NCI-H345 (cell line): ENCODE measurements at regions not wholly inside any gene's neighbourhood (a gene's known extent, or its start where the extent isn't known, plus 50 kb on each side); places are given as distances from the start of the nearest gene placed in this dataset.
"Not testable (repeated sequence)": the region's sequence is repeated elsewhere in the genome, so short reads cannot be mapped to it uniquely, and the experiment has no call there.

ENCODE experiments used
- DNase-seq: peaks from one replicate; lab custom pipeline; 2025; lab: John Stamatoyannopoulos, UW

DNA sequence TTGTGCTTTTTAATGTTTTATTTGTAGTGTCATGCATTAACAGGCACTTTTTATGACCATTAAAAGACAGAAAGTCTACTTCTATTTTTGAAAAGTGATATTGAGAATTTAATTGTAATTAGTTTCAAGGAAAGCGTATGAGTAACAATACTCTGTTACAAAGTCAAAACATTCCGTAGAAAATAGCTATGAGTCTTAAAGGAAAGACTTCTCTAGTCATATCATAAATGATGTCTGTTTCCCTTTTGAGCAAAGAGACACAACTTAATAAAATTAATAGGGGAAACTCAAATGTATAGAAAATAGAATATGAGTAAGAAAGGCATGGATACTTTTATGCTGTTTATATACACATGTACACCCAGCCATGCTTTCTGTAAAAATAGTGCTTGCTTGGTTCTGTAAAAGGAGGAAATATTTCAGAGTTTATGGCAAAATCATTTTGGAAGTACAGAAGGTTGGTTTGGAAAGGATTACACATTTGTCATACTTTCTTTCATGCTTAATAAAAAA lies 107.8 kb upstream of the AHI1 start:
- no peak for DNase-seq

DNA sequence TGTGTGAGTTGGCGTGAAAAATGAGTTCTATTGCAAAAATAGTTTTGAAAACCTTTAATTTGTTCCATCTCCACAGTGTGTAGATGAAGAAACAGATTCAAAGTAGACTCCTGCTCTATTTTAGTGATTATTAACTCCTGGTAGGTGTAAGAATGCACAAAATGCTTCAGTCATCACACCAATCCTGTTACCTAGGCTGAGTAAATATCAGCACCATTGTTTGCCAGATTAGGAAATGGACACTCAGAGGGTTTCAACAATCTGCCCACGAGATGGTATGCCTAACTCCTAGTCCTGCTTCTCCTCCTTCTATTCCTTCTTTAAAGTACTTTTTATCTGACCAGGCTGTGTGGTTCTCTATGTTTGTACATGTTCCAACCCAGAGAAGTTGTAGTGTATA lies 108.9 kb upstream of the AHI1 start:
- DNase-seq: no peak

DNA sequence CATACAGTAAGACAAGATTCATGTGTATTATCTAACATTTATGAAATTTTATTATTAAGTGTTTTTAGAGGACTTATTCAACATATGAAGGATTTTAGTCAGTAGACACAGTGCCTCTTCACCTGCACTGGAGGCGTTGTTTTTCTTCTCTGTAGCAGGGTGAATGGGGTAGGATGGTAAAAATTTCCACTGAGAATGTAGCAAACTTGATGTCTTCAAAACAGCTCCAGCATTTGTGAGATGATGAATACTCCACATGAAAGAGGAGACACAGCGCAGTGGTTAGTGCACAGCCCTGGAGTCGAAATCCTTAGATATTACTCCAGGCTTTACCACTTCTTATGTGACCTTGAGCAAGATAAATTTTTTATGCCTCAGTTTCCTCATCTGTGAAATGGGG lies 110.5 kb upstream of the AHI1 start:
- DNase-seq: no peak

DNA sequence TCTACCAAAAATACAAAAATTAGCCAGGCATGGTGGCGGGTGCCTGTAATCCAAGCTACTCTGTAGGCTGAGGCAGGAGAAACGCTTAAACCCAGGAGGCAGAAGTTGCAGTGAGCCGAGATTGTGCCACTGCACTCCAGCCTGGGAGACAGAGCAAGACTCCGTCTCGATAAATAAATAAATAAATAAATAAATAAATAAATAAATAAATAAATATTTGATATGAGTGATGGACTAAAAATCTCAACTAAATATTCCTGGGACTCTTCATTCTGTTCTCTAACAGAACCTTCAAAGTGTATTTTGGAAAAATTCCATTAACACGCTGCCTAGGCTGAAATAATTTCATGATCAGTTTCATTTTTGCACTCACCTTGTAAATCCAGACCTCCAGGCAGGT lies 112.7 kb upstream of the AHI1 start:
- DNase-seq: not testable (repeated sequence)

DNA sequence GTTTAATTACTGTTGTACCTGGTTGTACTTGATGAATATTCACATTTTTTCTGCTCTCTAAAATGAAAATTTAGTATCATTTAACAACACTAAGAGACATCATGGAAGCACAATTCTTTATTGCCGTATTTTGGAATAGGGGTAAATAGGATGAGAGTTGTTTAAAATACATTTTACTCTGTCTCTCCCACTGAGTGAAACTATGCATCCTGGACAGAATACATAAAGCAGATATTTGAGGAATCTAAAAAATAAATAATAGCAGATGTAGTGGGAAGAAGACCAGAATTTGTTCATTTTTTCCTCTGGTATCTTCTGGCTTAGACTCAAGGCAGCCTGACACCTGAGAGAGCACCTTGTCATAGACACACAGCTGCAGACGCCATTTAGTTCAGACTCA lies 119.1 kb upstream of the AHI1 start:
- no peak for DNase-seq

DNA sequence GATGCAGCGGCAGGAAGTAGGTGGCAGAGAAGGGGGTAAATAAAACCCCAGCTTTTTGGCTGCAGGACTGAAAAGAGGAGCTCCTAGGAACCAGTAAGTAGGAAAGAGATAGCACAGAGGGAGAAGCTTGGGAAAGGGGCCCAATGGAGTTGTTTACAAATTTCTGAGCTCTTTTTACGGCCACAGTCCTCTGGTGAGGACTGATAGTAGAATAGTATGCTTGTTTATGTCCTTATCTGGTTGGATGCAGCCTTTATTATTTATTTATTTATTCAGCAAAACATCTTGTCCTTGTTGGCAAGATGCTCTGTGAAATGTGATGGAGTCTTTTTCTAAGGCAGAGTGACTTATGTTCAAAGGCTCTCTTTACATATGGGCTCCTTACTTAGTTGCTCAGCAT lies 119.7 kb upstream of the AHI1 start:
- no peak for DNase-seq

DNA sequence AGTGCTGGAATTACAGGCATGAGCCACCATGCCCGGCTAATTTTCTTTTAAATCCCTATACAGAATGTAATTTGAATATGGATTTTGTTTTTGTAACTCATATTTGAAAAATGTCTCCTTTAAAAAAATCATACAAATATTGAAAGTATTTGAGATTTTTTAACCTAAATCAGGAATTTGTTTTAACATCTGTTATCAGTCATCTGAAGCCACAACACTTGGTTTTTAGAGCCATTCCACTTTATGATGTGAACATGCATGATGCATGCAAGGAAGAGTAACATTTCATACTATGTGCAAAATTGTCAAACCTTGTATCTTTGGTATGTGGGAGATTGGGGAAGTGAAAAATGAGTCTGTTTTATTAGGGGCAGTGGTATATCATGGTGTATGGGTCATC lies 124.5 kb upstream of the AHI1 start:
- DNase-seq: no peak

DNA sequence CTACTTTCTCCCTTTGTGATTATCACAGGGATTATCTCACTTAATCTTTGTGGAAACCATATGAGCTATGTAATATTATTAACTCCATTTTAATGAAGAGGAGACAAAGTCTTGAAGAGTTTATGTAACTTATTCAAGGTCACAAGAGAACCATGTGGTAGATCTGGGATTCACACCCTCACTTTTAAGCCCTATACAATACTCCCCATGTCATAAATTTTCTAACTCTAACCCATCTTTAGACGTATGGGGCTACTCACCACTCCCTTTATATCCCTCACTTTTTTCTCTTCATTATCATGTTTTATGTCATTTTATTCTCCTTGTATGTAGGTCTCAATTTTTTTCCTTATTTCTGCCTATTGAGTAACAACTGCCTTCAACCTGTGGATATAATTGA lies 126.4 kb upstream of the AHI1 start:
- DNase-seq: no peak

DNA sequence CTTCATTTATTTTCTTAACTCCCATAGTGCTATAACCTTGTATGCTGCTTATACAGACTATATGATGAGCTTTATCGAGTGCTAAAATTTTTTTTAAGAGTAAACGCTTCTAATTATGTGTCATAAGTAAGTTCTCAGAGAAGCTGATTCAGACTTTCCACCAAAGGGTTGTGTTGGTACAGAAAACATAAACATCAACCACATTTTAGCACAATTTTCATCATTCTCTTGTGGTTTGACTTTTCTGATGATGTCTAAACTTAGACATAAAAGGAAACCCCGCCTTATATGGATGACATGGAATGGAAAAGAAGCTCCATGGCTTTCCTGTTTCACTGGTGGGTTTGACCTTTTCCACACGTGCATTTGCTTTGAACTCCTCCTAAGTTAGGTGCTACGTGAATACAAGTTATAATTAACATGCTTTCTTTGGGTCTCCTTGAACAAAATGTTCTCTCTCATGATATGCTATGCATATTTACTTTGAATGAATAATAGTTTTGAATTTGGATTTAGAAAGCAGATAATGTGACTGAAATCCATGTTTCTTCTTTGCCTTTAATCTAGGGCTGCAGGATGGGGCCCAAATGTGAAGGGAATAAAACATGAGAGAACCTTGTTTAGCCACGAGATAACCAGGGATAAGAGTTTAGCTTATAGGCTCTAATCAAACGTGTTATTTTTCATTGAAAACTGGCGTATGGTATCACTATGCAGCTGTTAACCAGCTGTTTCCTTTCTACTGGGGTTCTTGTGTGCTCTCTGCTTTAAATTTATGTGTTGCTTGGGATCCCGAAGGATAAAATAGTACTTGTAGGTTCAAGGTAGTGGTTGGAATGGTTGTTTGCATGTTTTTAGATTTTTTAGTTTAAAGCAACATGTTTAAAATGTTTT lies 127.1 kb upstream of the AHI1 start:
- no peak for DNase-seq

DNA sequence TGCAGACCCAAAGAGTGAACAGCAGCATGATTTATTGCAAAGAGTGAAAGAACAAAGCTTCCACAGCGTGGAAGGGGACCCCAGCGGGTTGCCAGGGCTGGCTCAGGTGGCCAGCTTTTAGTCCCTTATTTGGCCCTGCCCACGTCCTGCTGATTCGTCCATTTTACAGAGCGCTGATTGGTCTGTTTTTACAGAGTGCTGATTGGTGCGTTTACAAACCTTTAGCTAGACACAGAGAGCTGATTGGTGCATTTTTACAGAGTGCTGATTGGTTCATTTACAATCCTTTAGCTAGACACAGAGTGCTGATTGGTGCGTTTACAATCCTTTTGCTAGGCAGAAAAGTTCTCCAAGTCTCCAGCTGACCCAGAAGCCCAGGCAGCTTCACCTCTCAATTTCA lies 128.5 kb upstream of the AHI1 start:
- not testable (repeated sequence) for DNase-seq

DNA sequence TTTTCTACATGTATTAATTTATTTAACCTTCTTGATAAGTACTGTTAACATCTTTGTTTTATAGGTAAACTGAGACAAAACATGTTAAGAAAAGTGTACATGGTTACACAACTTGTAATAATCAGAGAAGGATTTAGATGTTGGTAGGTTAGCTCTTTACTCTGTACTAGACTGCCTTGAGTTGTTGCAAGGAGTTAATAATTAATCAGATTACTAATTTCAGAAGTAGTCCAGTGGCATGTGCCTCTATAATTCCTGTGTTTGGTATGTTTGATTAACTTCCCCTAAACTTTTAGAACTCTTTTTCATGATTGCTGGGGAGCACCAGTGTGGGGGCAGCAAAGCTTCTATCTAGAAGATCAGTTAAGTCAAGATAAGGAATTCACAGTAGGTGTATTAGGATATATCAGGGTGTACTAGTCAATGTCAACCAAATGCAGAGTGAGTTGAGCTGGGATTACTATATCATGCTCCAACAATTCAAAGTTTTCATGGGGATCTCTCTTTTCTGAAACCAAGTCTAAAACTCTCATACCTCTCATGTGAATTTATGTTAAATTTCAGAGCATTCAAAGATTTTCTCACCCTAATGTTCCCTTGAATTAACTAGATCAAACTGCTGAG lies 129.7 kb upstream of the AHI1 start:
- no peak for DNase-seq

DNA sequence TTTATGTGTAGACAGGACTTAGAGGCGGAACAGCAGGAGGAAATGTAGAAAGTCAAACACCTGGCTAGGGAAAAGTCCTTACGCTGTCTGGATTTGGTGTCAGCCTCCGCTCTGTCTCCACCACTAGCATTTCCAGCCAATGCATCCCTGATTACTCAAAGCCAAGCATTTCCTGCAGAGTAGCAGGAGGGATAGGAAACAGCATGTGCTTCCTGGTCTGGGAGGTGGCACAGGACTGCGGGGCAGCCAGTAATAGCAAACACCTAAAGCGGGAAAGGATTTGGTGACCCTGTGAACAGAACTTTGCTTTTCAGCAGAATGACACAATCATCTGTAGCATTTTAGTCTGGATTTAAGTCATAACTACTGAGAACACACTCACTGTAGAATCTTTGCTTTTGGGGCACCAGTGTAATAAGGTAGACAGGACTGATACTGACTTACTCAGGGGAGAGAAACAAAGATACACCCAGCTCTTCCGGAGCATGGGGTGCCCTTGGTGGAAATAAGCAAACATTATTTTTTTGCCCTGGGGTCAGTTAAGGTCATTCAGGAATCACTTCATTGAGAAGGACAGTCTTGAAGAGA lies 133.3 kb upstream of the AHI1 start:
- no peak for DNase-seq

DNA sequence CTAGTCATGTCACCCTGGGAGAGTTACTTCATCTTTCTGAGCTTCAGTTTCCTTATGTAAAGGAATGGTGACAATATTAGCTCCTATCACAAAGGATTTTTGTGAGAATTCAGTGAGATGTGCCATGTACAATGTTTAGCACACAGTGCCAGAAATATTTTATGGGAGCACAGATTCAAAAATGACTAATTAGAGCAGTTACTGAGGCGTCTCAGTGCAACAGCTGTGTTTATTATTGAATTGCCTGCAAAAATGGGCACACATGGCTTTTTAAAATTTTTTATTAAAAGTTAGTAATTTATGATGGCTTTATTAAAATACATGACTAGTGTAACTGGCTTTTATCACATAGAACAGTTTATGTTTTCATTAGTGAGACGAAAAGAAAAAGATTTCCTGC lies 134.3 kb upstream of the AHI1 start:
- no peak for DNase-seq

DNA sequence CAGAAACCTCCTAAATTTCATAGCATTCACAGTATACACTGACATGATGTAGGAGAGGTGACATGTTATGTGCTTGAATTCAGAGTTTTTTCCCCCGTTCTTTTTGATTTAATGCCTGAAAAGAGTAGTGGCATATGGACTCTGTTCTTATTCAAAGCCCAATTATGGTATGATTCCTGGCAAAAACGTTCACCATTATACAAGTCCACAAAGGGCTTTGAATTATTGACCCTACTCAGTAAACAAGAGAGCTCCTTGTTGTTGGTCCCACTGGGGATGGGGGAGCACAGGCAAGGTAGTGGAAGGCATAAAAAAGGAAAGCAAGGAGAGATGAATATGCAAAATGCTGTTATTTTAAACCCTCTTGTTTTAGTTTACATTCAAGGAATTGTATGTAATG lies 136.0 kb upstream of the AHI1 start:
- no peak for DNase-seq

DNA sequence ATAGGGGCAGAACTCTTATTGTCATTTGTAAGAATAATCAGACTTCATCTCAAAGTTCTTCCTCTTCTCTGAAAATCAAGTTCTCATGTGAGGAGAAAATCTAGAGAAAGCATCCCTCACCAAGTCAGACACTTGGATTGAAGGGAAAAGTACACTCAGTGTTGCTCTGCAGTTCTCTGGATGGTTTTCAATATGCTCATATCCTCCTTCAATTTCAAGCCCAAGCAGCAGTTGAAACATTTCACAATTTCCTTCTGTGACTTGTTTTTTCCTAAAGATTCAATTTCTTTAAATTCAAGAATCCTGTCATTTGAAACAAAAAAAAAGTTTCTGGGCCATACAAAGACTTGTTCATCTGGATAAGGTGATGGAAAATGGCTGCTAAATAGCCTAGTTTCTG lies 140.2 kb upstream of the AHI1 start:
- no peak for DNase-seq

DNA sequence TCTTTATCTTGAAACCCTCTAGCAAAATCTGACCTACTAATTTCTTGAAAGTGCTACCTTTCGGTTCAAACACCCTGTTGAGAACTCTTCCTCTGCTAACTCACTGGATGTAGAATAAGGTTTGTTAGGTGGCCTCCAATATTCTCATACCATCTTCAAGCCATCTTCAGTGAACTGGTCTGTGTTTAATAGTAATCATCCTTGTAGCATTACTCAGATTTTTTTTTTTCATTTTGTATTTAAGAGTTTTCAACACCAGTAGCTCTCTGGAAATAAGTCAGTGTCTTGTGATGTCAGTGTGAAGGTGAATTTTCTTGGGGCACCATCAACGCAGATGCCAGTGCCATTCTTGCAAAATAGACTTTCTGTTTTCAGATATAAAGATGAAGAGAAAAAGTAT lies 140.6 kb upstream of the AHI1 start:
- DNase-seq: no peak

DNA sequence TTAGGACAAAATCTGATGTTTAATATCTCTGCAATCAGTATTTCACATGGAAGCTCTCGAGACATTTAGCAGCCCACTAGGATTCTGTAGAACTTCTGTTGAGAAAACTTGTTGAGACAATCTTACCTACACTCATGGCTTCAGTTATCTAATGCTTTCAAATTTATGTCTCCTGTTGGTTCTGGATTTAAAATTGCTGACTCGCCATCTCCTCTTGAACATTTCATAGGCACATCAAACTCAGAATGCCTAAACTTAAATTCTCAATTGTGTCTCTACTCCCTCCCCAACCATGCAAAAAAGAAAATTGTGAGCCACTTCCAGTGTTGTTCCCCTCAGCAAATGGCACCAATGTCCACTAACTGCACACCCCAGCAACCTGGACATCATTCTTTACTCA lies 142.5 kb upstream of the AHI1 start:
- DNase-seq: no peak

DNA sequence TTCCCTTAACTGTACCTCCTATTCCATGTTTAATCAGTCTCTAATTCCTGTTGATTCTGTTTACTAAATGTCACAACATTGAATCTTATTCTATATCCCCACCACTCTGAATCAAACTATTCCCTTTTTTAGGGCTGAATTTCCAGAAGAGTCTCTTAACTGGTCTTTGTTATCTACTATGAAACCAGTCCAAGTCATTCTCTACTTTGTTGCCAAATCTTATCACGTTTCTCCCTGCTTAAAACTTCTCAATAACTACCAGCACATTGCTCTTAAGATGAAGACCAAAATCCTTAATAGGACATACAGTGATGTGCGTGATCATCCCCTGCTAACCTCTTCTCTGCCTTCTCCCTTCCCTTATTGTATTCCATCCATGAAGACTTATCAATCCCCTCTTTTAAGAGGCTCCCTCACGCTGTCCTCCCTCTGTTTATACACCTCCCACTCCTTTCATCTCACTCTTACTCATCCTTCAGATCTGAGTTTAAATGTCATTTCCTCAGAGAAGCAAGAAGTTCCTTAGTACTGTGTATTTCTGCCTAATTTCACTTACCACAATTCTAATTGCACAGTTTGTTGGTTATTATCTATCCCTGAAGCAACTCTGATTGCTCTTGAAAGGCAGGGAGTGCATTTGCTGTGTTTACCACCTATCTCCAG lies 143.0 kb upstream of the AHI1 start:
- no peak for DNase-seq

DNA sequence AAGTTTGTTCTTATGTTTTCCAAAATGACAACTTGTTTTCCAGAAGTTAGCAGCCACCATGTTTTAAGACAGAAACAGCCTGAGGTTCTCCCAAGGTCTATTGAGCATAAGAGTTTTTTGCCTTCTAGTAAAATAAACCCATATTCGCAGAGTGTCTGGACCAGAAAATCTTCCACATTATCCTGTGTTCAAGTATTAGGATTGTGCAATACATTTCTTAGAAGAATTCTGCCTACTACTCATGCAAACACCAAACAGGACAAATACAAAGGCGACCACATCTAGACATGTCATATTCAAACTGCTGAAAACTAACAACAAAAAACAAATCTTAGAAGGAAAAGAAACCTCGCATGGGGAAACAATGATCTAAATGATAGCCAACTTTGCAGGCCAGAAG lies 145.4 kb upstream of the AHI1 start:
- no peak for DNase-seq

DNA sequence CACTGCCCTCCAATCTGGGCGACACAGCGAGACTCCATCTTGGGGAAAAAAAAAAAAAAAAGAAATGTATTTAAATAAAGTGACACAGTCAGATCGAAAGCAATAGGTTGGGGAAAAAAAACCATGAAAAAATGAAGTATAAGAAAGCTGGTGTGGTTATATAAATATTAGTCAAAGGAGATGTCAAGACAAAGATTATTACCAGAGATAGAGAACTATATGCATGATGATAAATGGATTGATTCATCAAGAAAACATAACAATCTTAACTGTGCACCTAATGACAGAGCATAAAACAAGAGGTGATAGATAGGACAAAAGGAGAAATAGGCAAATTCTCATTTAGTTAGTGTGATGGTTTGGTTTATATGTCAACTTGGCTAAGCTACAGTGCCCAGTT lies 146.9 kb upstream of the AHI1 start:
- DNase-seq: no peak

DNA sequence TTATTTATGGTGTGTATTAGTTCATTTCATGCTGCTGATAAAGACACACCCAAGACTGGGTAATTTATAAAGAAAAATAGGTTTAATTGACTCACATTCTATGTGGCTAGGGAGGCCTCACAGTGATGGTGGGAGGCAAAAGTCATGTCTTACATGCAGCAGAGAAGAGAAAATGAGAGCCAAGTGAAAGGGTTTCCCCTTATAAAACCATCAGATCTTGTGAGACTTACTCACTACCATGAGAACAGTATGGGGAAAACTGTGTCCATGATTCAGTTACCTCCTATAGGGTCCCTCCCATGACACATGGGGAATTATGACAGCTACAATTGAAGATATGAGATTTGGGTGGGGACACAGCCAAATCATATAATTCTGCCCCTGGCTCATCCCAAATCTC lies 150.0 kb upstream of the AHI1 start:
- no peak for DNase-seq

DNA sequence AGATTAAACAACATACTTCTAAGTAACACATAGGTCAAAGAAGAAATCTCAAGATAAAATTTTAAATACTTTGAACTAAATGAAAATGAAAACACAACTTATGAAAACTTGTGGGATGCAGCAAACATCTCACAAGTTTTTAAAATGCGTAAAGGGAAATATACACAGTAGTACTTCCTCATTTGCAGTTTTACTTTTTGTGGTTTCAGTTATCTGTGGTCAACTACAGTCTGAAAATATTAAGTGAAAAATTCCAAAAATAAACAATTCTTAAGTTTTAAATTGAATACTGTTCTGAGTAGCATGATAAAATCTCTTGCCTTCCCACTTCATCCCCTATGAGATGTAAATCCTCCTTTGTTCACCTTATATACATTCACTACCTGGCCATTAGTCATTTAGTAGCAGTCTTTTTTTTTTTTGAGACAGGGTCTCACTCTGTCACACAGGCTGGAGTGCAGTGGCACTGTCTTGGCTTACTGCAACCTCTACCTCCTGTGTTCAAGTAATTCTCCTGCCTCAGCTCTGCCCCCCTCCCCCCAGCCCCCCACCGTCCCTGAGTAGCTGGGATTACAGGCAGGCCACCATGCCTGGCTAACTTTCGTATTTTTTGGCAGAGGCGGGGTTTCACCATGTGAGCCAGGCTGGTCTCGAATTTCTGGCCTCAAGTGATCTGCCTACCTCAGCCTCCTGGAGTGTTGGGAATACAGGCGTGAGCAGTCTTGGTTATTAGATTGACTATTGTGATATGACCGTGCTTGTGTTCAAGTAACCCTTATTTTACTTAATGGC lies 154.6 kb upstream of the AHI1 start:
- no peak for DNase-seq
